NCI-H1105 treated with DMSO at 0.1 percent for 48 hours (cell line): ENCODE measurements at regions not wholly inside any gene's neighbourhood (a gene's known extent, or its start where the extent isn't known, plus 50 kb on each side); places are given as distances from the start of the nearest gene placed in this dataset.

Experiments
- DNase-seq: peaks from one replicate; lab custom pipeline; 2025; lab: John Stamatoyannopoulos, UW

DNA sequence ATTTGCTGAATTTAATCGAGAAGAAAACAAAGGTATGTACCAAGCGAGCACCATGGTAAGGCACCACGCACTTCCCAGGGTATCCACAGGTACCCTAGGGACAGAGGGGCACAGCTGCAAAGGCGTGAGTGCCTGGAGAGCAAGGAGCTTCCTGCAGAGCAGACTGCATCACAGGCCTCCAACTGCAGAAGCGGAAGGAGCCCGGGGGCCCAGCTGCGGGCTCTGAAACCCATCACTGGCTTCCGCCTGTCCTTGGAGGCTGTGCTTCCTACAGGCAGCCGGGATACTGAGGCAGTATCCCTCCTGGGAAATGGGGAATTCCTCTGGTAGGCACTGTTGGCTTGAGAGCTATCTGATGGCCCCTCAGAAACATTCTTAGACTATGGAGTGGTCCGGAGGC is 217.4 kb upstream of the GMDS start:
- no peak for DNase-seq

DNA sequence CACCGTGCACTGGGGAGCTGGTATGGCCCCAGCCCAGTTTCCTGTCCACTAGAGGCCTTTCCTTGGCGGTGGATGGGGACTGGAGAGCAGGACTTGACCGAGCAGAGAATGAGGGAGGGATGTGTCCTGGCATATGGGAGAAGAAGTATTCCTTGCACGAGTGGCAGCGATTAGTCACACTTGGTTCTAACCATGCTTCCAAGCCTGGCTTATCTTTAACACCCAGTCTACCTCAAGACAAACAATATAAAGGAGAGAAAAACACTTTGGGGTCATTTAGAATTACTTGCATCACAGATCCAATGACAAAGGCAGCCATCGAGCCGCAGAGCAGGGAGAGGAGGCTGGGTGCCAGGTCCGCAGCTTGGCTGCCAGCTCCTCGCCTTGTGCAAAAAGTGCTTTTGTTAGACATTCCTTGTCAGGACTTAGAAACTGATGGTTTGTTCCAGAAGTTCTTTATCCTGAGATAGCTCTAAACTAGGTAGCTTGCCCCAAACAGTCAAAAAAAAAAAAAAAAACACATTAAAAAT is 214.9 kb upstream of the GMDS start:
- DNase-seq: no peak

DNA sequence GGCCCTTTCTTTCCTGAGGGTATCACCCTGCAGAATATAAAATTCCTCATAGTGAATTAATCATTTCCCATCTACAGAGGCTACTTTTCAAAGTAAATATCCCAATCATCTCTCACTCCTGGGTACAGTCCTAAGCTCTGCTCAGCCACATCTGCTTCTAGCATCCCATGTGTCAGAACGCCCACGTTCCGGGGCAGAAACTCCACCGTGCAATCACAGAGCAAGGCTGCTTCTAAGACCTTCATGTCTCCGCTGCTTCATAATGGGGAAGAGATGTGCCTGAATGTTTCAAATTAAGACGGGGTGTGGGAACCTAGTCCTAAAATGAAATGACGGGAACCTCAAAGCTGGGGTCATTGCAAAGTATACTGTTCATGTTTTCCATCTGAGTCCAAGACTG is 208.8 kb upstream of the GMDS start:
- DNase-seq: no peak

GRCh38 chr6:2450546-2450945 is 205.1 kb upstream of the GMDS start:
- DNase-seq: peak; percentile 96

- no peak for DNase-seq
Observed at GRCh38 chr6:2449572-2449940, 204.2 kb upstream of the GMDS start.

GRCh38 chr6:2448826-2449571 is 203.6 kb upstream of the GMDS start:
- peak; percentile 93 for DNase-seq

GRCh38 chr6:2447931-2448330 is 202.5 kb upstream of the GMDS start:
- no peak for DNase-seq

GRCh38 chr6:2447318-2447920 is 202.0 kb upstream of the GMDS start:
- no peak for DNase-seq

- no peak for DNase-seq
Observed at GRCh38 chr6:2441601-2442475, 196.4 kb upstream of the GMDS start.

DNA sequence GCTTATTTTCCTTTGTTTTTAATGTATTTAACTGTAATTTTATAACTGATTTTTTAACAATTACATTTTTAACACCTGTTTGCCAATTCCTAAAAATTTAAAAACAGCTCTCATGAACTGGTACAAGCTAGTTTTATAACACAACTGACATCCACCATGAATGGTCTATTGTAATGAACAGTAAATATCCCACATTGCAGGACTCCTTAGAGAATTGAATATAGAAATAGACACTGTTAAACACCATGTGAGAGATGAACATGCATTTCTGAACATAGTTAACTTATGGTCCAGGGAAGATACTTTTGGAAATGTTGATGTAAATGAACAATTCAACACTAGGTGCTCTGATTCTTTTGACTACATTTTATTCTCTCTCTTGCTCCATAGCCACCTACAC is 195.1 kb upstream of the GMDS start:
- DNase-seq: no peak

GRCh38 chr6:2439632-2440031 is 194.2 kb upstream of the GMDS start:
- DNase-seq: no peak

DNA sequence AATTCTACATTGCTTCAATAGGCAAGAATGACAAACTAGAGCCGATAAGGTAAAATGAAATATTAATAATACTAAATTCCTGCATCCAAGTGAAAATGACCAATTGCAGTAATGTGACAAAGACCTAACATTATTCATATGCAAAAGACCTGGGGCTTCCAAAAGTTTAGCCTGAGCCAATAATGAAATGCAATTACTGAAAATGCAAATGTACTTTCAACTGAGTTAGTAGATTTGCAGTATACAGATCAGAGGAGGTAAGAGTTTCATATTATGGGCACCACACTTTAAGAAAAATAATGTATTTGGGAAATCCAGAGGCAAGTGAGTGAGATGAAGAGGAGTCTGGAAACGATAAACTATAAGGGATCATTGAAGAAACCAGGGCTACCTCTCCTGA is 193.7 kb upstream of the GMDS start:
- DNase-seq: no peak

- DNase-seq: no peak
Observed at GRCh38 chr6:2436410-2437154, 191.2 kb upstream of the GMDS start.

DNA sequence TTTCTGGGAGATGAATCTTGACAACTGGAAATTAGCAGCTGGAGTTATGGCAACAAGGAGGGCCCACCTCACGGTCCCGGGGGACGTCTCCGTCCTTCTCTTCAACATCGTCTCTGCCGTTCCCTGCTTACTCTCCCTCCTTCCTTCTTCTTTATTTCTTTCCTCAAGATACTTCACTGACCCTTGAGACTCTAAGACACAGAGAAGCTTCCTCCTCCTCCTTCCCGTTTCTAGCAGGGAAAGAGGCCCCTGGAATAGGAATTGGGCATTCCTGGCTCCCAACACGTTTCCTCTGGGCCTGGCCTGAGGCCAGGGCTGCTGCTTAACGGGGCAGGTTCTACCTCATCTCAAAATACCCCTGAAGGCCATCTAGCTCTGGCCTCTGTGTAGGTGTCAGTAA is 189.9 kb upstream of the GMDS start:
- no peak for DNase-seq

DNA sequence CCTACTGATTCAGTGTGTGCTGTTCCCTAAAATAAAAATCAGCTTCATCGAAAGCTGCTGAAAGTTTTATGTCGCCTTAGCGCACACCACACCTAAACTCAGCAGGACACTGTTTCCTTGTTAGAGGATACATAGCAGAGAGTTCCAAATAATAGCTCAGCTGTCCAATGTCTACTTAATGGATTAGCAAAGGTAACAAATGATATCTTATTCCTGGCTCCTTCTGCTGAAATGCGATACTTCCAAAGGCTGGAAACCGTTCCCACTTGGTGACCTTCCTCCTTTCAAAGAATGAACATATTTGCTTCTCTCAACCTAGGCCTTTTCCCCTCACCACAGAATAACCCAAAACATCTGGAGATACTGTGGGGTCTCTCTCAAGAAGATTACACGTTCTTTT is 189.5 kb upstream of the GMDS start:
- no peak for DNase-seq

DNA sequence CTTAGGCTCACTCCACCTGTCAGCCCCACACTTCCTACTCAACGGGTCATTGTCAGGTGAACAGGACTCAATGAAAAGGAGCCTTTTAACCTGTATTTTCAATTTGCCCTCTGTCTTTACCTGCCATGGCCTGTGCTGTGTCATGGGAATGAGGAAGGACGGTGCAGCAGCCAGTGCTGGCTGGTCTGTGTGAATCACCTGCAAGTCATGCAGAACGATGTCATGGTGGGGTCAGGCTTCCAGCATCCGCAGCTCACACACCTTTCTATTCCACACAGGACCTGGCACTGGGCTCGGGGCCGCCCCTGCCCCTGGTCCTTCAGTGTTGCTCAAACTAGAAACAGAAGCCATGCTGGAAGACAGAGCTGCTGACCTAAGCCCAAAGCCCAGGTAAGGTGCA is 188.7 kb upstream of the GMDS start:
- DNase-seq: no peak

DNA sequence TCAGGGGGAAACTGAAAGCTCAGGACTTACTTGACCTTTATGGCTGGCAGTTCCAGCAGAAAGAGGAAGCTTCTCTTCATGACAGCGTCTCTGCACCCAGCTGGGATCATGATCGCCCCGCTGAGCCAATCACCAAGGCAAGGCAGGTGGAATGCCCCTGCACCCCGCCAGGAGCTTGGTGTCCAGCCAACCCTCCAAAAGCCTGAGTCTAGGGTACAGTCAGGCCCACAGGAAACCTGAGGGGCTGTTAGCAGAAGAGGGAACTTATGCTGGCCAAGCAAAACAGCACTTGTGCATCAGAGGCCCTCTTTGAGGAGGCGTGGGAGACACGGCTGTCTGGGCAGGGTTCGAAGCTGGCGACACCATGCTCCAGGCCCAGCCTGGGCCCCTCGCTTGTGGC is 188.3 kb upstream of the GMDS start:
- DNase-seq: no peak

DNA sequence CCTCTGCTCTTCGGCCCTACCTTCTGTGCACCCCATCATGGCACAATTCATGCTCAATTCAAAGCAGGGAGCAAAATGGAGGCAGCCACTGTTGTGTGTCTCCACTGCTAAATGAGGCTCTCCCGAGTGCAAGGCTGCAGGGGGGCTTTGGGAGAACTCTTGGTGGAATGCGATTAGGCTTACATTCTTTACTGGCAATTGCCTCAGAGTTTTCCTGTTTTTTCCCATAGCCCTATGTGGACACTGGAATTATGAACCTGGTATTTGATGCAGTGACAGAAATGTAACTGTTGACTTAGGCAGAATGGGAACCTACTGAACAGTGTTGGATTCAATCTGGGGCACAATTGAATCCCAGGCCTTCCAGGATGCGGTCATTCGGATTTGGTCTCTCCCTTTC is 187.9 kb upstream of the GMDS start:
- no peak for DNase-seq

- DNase-seq: no peak
Observed at GRCh38 chr6:2432292-2432691, 186.9 kb upstream of the GMDS start.

DNA sequence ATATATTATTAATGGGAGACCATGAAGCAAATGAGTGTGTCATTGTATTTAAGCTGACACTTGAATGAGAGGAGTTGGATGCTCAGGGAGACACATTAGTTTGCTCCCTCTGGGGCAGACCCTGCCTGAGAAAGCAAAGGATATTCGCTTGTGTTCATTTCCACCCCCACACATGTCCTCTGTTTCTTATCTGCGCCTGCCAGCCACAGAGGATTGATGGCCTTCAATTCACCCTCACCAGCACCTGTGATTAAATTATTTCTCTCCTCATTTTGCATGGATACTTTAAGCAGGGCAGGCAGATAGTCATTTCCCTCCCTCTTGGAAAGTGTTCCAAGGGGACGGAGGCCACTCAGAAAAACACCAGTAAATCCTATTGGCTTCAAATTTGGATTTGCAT is 185.2 kb upstream of the GMDS start:
- no peak for DNase-seq

GRCh38 chr6:2429460-2429859 is 184.1 kb upstream of the GMDS start:
- no peak for DNase-seq

GRCh38 chr6:2429032-2429431 is 183.6 kb upstream of the GMDS start:
- no peak for DNase-seq
